H1 (cell line): ENCODE measurements at regions not wholly inside any gene's neighbourhood (a gene's known extent, or its start where the extent isn't known, plus 50 kb on each side); places are given as distances from the start of the nearest gene placed in this dataset.

Source experiments
- CTCF ChIA-PET: fragments of 300-600 bp; sonication (Branson Sonifier 250); formaldehyde crosslinking; loops from one replicate; lab custom pipeline; 2021; ENCODE audit not compliant: partially characterized antibody; lab: Charles Lee
- POLR2A ChIA-PET: fragments of 300-600 bp; sonication (Branson Sonifier 250); formaldehyde crosslinking; loops from one replicate; lab custom pipeline; 2021; ENCODE audit warnings: inconsistent platforms; ENCODE audit not compliant: partially characterized antibody; lab: Charles Lee
- DNase-seq, 2 experiments: peaks; one replicate each; pipeline versions ENCODE4 v3.0.0 to v3.0.0-alpha.2; 2010 to 2022; ENCODE audit warnings: low spot score in 2 of 2, low read depth in 1 of 2, mixed read lengths in 1 of 2
- FAIRE-seq: peaks from 2 replicates; lab custom pipeline; 2011; peaks lifted over from hg19 to GRCh38; lab: Jason Lieb, UNC
- H2AFZ ChIP-seq: 2 replicates; pipeline ENCODE4 v1.8.1; 2012; ENCODE audit warnings: low read length, inconsistent platforms
- H2AK5ac ChIP-seq: 2 replicates; pipeline ENCODE4 v1.6.1; 2013; ENCODE audit warnings: low read depth, low read length
- H2BK120ac ChIP-seq: replicated peaks from 2 replicates; pipeline ENCODE3; 2013; ENCODE audit warnings: low read depth, low read length, inconsistent platforms
- H2BK12ac ChIP-seq: 2 replicates; pipeline ENCODE4 v1.6.1; 2013; ENCODE audit warnings: low read depth, low read length
- H2BK15ac ChIP-seq: 2 replicates; pipeline ENCODE4 v1.6.1; 2013; ENCODE audit warnings: low read length
- H2BK20ac ChIP-seq: 2 replicates; pipeline ENCODE4 v1.6.1; 2013; ENCODE audit warnings: low read length
- H2BK5ac ChIP-seq: 2 replicates; pipeline ENCODE4 v1.6.1; 2013; ENCODE audit warnings: low read depth, low read length
- H3K14ac ChIP-seq: 2 replicates; pipeline ENCODE4 v1.6.1; 2013; ENCODE audit warnings: inconsistent platforms; ENCODE audit not compliant: insufficient read length
- H3K18ac ChIP-seq: 2 replicates; pipeline ENCODE4 v1.6.1; 2013; ENCODE audit warnings: low read length; ENCODE audit errors: extremely low read depth
- H3K23ac ChIP-seq: 2 replicates; pipeline ENCODE4 v1.6.1; 2013; ENCODE audit warnings: inconsistent platforms; ENCODE audit not compliant: insufficient read length
- H3K23me2 ChIP-seq: 2 replicates; pipeline ENCODE4 v1.6.1; 2013; ENCODE audit warnings: low read depth, low read length
- H3K27ac ChIP-seq: 2 replicates; pipeline ENCODE4 v1.6.1; 2011; ENCODE audit warnings: low read depth, low read length, inconsistent platforms
- H3K27me3 ChIP-seq, 4 experiments: replicated peaks in 1 of 4; 1 replicate in 1 of 4; 2 replicates in 3 of 4; pipeline versions ENCODE4 v1.6.1 to v1.8.1; 2011 to 2013; ENCODE audit warnings: low read length in 3 of 4, mild to moderate bottlenecking in 3 of 4, inconsistent platforms in 2 of 4, mixed read lengths in 2 of 4, moderate library complexity in 1 of 4; ENCODE audit not compliant: control insufficient read depth in 3 of 4, insufficient read depth in 3 of 4; ENCODE audit errors: extremely low read depth in 1 of 4
- H3K36me3 ChIP-seq, 4 experiments: 2 replicates each; pipeline versions ENCODE4 v1.6.1 to v1.8.1; 2011 to 2013; ENCODE audit warnings: mild to moderate bottlenecking in 4 of 4, low read length in 3 of 4, moderate library complexity in 2 of 4, control low read depth in 1 of 4, inconsistent platforms in 1 of 4; ENCODE audit not compliant: insufficient read depth in 4 of 4, control insufficient read depth in 2 of 4
- H3K4ac ChIP-seq: replicated peaks from 2 replicates; pipeline ENCODE3; 2013; ENCODE audit warnings: low read length, low read depth, mixed read lengths, inconsistent platforms; ENCODE audit not compliant: insufficient read length
- H3K4me1 ChIP-seq, 4 experiments: replicated peaks in 1 of 4; 1 replicate in 1 of 4; 2 replicates in 3 of 4; pipeline versions ENCODE4 v1.6.1 to v1.8.1; 2011 to 2013; ENCODE audit warnings: low read length in 3 of 4, inconsistent platforms in 2 of 4, mixed read lengths in 1 of 4; ENCODE audit not compliant: insufficient read depth in 4 of 4, control insufficient read depth in 3 of 4
- H3K4me2 ChIP-seq, 2 experiments: 2 replicates each; pipeline versions ENCODE4 v1.6.1 to v1.8.1; 2011 to 2013; ENCODE audit warnings: low read depth in 2 of 2, low read length in 2 of 2, control low read depth in 1 of 2, inconsistent platforms in 1 of 2, mild to moderate bottlenecking in 1 of 2; ENCODE audit not compliant: insufficient read depth in 1 of 2
- H3K4me3 ChIP-seq, 4 experiments: fragments of 200-600, 300-600 bp in 1 of 4; sonication (generic), shearing (Covaris generic), sonication (Bioruptor Twin) in 1 of 4; 2 replicates each; pipeline versions ENCODE4 v1.5.1 to v1.8.1; 2011 to 2016; ENCODE audit warnings: low read length in 4 of 4, low read depth in 3 of 4, control low read depth in 2 of 4, inconsistent platforms in 2 of 4, mild to moderate bottlenecking in 2 of 4, mixed read lengths in 1 of 4, moderate library complexity in 1 of 4; ENCODE audit not compliant: insufficient read depth in 2 of 4; ENCODE audit errors: extremely low read depth in 1 of 4
- H3K56ac ChIP-seq: replicated peaks from 2 replicates; pipeline ENCODE3; 2013; ENCODE audit warnings: low read depth, mild to moderate bottlenecking, mixed read lengths, low read length, inconsistent platforms; ENCODE audit not compliant: insufficient read length
- H3K79me1 ChIP-seq: 2 replicates; pipeline ENCODE4 v1.6.1; 2013; ENCODE audit warnings: low read depth, low read length, control low read depth
- H3K79me2 ChIP-seq, 2 experiments: 2 replicates each; pipeline versions ENCODE4 v1.6.1 to v1.8.1; 2012 to 2013; ENCODE audit warnings: low read length in 2 of 2, mild to moderate bottlenecking in 2 of 2, inconsistent platforms in 1 of 2; ENCODE audit not compliant: insufficient read depth in 2 of 2, control insufficient read depth in 1 of 2
- H3K9ac ChIP-seq, 4 experiments: replicated peaks in 1 of 4; 1 replicate in 1 of 4; 2 replicates in 3 of 4; pipeline versions ENCODE4 v1.6.1 to v1.8.1; 2011 to 2013; ENCODE audit warnings: low read depth in 3 of 4, low read length in 3 of 4, control low read depth in 2 of 4, mild to moderate bottlenecking in 2 of 4, moderate library complexity in 2 of 4, inconsistent platforms in 1 of 4; ENCODE audit errors: extremely low read depth in 1 of 4
- H3K9me3 ChIP-seq, 2 experiments: 2 replicates each; pipeline versions ENCODE4 v1.6.1 to v1.8.1; 2012 to 2013; ENCODE audit warnings: mild to moderate bottlenecking in 2 of 2, moderate library complexity in 2 of 2, control low read depth in 1 of 2, inconsistent platforms in 1 of 2, low read depth in 1 of 2, low read length in 1 of 2, mixed read lengths in 1 of 2; ENCODE audit not compliant: insufficient read depth in 2 of 2
- H4K20me1 ChIP-seq, 2 experiments: replicated peaks in 1 of 2; 2 replicates each; pipeline versions ENCODE3 to v1.8.1; 2011 to 2013; ENCODE audit warnings: inconsistent platforms in 2 of 2, low read length in 2 of 2, mild to moderate bottlenecking in 1 of 2; ENCODE audit not compliant: insufficient read depth in 2 of 2, control insufficient read depth in 1 of 2
- H4K5ac ChIP-seq: 2 replicates; pipeline ENCODE4 v1.6.1; 2013; ENCODE audit warnings: low read length, low read depth, mixed read lengths, inconsistent platforms; ENCODE audit not compliant: insufficient read length
- H4K8ac ChIP-seq: 2 replicates; pipeline ENCODE4 v1.8.0; 2013; ENCODE audit warnings: mild to moderate bottlenecking, moderate library complexity, low read length, inconsistent platforms; ENCODE audit not compliant: insufficient read depth; ENCODE audit errors: extremely low read depth
- H4K91ac ChIP-seq: replicated peaks from 2 replicates; pipeline ENCODE3; 2013; ENCODE audit warnings: low read length, mixed read lengths, inconsistent platforms; ENCODE audit not compliant: insufficient read length
- HDAC2 ChIP-seq, 2 experiments: fragments of 300-600 bp in 1 of 2; sonication (generic) in 1 of 2; IDR thresholded peaks; 2 replicates each; pipeline ENCODE4 v1.6.1; 2011 to 2012; ENCODE audit warnings: low read depth in 2 of 2, low read length in 2 of 2, mild to moderate bottlenecking in 2 of 2, moderate library complexity in 2 of 2, borderline replicate concordance in 1 of 2, inconsistent platforms in 1 of 2
- JUN ChIP-seq: IDR thresholded peaks from 2 replicates; pipeline ENCODE4 v1.6.1; 2011; ENCODE audit warnings: low read depth, mild to moderate bottlenecking, improper control_type of control experiment, low read length
- KDM4A ChIP-seq: IDR thresholded peaks from one replicate; pipeline ENCODE4 v1.7.1; 2012; ENCODE audit warnings: low read depth, mild to moderate bottlenecking, moderate library complexity, low read length, inconsistent platforms; ENCODE audit not compliant: severe bottlenecking
- RBBP5 ChIP-seq: IDR thresholded peaks from 2 replicates; pipeline ENCODE4 v1.7.1; 2012; ENCODE audit warnings: low read depth, mild to moderate bottlenecking, inconsistent platforms, low read length, moderate library complexity, borderline replicate concordance
- SP1 ChIP-seq: IDR thresholded peaks from 2 replicates; pipeline ENCODE4 v1.6.1; 2011; ENCODE audit warnings: low read depth, low read length
- TAF1 ChIP-seq: IDR thresholded peaks from 2 replicates; pipeline ENCODE4 v1.6.1; 2011; ENCODE audit warnings: mild to moderate bottlenecking, low read depth, low read length
- TEAD4 ChIP-seq: IDR thresholded peaks from 2 replicates; pipeline ENCODE4 v1.6.1; 2012; ENCODE audit warnings: low read depth, low read length, inconsistent platforms, mixed read lengths
- WGBS, 2 experiments: shearing (Covaris generic) in 1 of 2; methylation state at CpG; one replicate each; pipeline versions ENCODE4 v1.1.6 to v1.1.7; 2013 to 2015; ENCODE audit warnings: low lambda C conversion rate in 2 of 2, mixed read lengths in 2 of 2, inconsistent platforms in 1 of 2, low coverage in 1 of 2, missing lambda C conversion rate in 1 of 2; ENCODE audit not compliant: insufficient replicate concordance in 2 of 2, insufficient coverage in 1 of 2, insufficient read length in 1 of 2; ENCODE audit errors: extremely low coverage in 1 of 2, missing lambda C conversion rate in 1 of 2; 5-methylcytosine and 5-hydroxymethylcytosine counted together
- TF ChIP-seq, protein P1 (sequence below), 3 experiments: IDR thresholded peaks; 1 replicate in 2 of 3; 2 replicates in 1 of 3; pipeline versions ENCODE4 v1.5.1 to v1.6.1; 2011; ENCODE audit warnings: low read length in 3 of 3, mild to moderate bottlenecking in 3 of 3, inconsistent platforms in 2 of 3, low read depth in 1 of 3, moderate library complexity in 1 of 3; ENCODE audit not compliant: insufficient read depth in 1 of 3; ENCODE audit errors: control extremely low read depth in 1 of 3
- TF ChIP-seq, protein P2 (sequence below): IDR thresholded peaks from 2 replicates; pipeline ENCODE4 v1.6.1; 2011; ENCODE audit warnings: low read depth, mild to moderate bottlenecking, low read length; ENCODE audit not compliant: insufficient read depth
- TF ChIP-seq, protein P3 (sequence below): IDR thresholded peaks from 2 replicates; pipeline ENCODE4 v1.6.1; 2011; ENCODE audit warnings: low read length, improper control_type of control experiment

DNA sequence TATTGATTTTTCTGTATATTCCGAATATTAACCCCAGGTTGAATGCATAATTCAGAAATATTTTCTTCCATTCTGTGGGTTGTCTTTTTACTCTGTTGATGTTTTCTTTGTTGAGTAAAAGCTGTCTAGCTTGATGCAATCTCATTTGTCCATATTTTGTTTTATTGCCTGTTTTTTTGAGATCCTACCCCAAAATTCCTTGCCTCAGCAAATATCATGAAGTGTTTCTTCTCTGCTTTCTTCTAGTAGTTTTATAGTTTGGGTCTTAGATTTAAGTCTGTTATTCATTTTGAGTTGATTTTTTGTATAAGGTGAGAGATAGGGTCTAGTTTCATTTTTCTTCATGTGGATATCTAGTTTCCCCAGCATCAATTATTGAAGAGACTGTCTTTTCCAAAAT lies 467.9 kb upstream of the GCFC2 start:
- Histone ChIP-seq H4K8ac (no peak overlapping the region), H4K20me1 (no peaks in the 10 kb centered on the region), H3K27ac (no peak overlapping the region), H2BK5ac (no peak overlapping the region), H4K91ac (no peak overlapping the region), H3K4me2 (no peak overlapping the region), H3K79me1 (no peaks in the 10 kb centered on the region), H3K27me3 (no peaks in the 10 kb centered on the region), H3K4ac (no peak overlapping the region), H2AFZ (no peak overlapping the region), H3K14ac (no peak overlapping the region), H3K36me3 (no peaks in the 10 kb centered on the region), H4K5ac (no peak overlapping the region), H2BK12ac (no peak overlapping the region), H3K23ac (no peak overlapping the region), H3K56ac (no peak overlapping the region), H3K23me2 (no peaks in the 10 kb centered on the region), H3K79me2 (no peaks in the 10 kb centered on the region), H2BK20ac (no peak overlapping the region), H3K9me3 (peaks cover 4 to 13% of the 10 kb centered on the region in 2 experiments; a peak in 2 of 4 replicates), H3K18ac (no peak overlapping the region), H3K4me1 (no peaks in the 10 kb centered on the region), H3K9ac (no peak overlapping the region), H2AK5ac (no peak overlapping the region), H2BK120ac (no peak overlapping the region), H2BK15ac (no peak overlapping the region), H3K4me3 (no peak overlapping the region)
- ChIA-PET POLR2A (no interaction called here), CTCF (no interaction called here)
- no peak for FAIRE-seq
- no peak for DNase-seq
- whole genome bisulfite sequencing, 2 experiments, result 94% methylated on average over 1 of the region's 1 CpG; no CpG with 5 or more reads in 1 of the 2 experiments
- TF ChIP-seq SP1 (no peak), HDAC2 (IDR thresholded peaks at IDR 0.05; ENCODE audit: borderline replicate concordance in 1 of 2, low read depth in 2 of 2, low read length in 2 of 2) (no peak), TAF1 (no peak), KDM4A (no peak), JUN (no peak), RBBP5 (no peak), TEAD4 (no peak)
- TF ChIP-seq, protein P1, sequence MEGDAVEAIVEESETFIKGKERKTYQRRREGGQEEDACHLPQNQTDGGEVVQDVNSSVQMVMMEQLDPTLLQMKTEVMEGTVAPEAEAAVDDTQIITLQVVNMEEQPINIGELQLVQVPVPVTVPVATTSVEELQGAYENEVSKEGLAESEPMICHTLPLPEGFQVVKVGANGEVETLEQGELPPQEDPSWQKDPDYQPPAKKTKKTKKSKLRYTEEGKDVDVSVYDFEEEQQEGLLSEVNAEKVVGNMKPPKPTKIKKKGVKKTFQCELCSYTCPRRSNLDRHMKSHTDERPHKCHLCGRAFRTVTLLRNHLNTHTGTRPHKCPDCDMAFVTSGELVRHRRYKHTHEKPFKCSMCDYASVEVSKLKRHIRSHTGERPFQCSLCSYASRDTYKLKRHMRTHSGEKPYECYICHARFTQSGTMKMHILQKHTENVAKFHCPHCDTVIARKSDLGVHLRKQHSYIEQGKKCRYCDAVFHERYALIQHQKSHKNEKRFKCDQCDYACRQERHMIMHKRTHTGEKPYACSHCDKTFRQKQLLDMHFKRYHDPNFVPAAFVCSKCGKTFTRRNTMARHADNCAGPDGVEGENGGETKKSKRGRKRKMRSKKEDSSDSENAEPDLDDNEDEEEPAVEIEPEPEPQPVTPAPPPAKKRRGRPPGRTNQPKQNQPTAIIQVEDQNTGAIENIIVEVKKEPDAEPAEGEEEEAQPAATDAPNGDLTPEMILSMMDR (IDR thresholded peaks at IDR 0.05; ENCODE audit: control extremely low read depth in 1 of 3, insufficient read depth in 1 of 3, low read depth in 1 of 3, low read length in 3 of 3), result no peak
- TF ChIP-seq, protein P2, sequence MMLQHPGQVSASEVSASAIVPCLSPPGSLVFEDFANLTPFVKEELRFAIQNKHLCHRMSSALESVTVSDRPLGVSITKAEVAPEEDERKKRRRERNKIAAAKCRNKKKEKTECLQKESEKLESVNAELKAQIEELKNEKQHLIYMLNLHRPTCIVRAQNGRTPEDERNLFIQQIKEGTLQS, result no peak
- TF ChIP-seq, protein P3, sequence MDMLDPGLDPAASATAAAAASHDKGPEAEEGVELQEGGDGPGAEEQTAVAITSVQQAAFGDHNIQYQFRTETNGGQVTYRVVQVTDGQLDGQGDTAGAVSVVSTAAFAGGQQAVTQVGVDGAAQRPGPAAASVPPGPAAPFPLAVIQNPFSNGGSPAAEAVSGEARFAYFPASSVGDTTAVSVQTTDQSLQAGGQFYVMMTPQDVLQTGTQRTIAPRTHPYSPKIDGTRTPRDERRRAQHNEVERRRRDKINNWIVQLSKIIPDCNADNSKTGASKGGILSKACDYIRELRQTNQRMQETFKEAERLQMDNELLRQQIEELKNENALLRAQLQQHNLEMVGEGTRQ, result no peak
